Upper lobe of left lung (tissue), 6 donors: ENCODE measurements at regions not wholly inside any gene's neighbourhood (a gene's known extent, or its start where the extent isn't known, plus 50 kb on each side); places are given as distances from the start of the nearest gene placed in this dataset.

Source experiments
- ATAC-seq, 2 donors: fragments of 200-7000 bp; cut with Tn5 transposase; one replicate each; pipeline ENCODE4 v1.9.1; 2022; ENCODE audit warnings: mild to moderate bottlenecking in 2 of 2, moderate library complexity in 2 of 2; ENCODE audit not compliant: low FRiP score in 2 of 2
- DNase-seq, 2 donors: peaks; one replicate each; pipeline ENCODE4 v3.0.0-alpha.2; 2019 to 2020
- H3K27ac ChIP-seq, 4 donors: fragments of 200-600 bp; sonication (generic); one replicate each; pipeline ENCODE4 v1.5.1; 2016 to 2019
- H3K27me3 ChIP-seq, 4 donors: fragments of 200-600 bp; sonication (generic); one replicate each; pipeline ENCODE4 v1.5.1; 2017 to 2019
- H3K36me3 ChIP-seq, 4 donors: fragments of 200-600 bp; sonication (generic); one replicate each; pipeline ENCODE4 v1.5.1; 2016 to 2019
- H3K4me1 ChIP-seq, 4 donors: fragments of 200-600 bp; sonication (generic); one replicate each; pipeline ENCODE4 v1.5.1; 2018 to 2019
- H3K4me3 ChIP-seq, 4 donors: fragments of 200-600 bp; sonication (generic); one replicate each; pipeline ENCODE4 v1.5.1; 2017 to 2019; ENCODE audit warnings: mild to moderate bottlenecking in 2 of 4, moderate library complexity in 1 of 4
- H3K9me3 ChIP-seq, 4 donors: fragments of 200-600 bp; sonication (generic); one replicate each; pipeline ENCODE4 v1.5.1; 2018 to 2019
- CTCF ChIP-seq, 6 experiments: fragments of 450-650 bp in 4 of 6; fragments of 200-600 bp in 2 of 6; sonication (generic) in 2 of 6; IDR thresholded peaks; one replicate each; pipeline ENCODE4 v1.5.1; 2016 to 2019; ENCODE audit warnings: antibody characterized with exemption in 6 of 6
- EP300 ChIP-seq, 4 donors: sonication (generic); formaldehyde crosslinking; IDR thresholded peaks; one replicate each; pipeline ENCODE4 v1.5.1; 2017; ENCODE audit warnings: antibody characterized with exemption in 4 of 4, control low read depth in 2 of 4
- POLR2A ChIP-seq, 4 donors: fragments of 450-650 bp; IDR thresholded peaks; one replicate each; pipeline ENCODE4 v1.5.1; 2016 to 2017; ENCODE audit warnings: antibody characterized with exemption in 4 of 4, mild to moderate bottlenecking in 2 of 4
- POLR2AphosphoS5 ChIP-seq, 2 donors: sonication (generic); formaldehyde crosslinking; IDR thresholded peaks; one replicate each; pipeline ENCODE4 v1.5.1; 2017; ENCODE audit warnings: antibody characterized with exemption in 2 of 2
- WGBS, 2 donors: methylation state at CpG; one replicate each; pipeline ENCODE4 v1.1.5; 2017 to 2018; 5-methylcytosine and 5-hydroxymethylcytosine counted together
- donor health status: DM: no; HTN: no; CAD: no; lungs with moderate emphysema.
- donor health status: DM: no; HTN: yes; CAD: no; lungs with severe emphysema.

- Histone ChIP-seq H3K9me3 (no peaks in the 10 kb centered on the region), H3K27ac (no peak overlapping the region), H3K27me3 (no peaks in the 10 kb centered on the region), H3K4me1 (no peaks in the 10 kb centered on the region), H3K36me3 (no peaks in the 10 kb centered on the region), H3K4me3 (no peak overlapping the region)
- TF ChIP-seq POLR2AphosphoS5 (IDR thresholded peaks at IDR 0.05), result no peak
- no peak for TF ChIP-seq POLR2A (IDR thresholded peaks at IDR 0.05)
- TF ChIP-seq EP300 (IDR thresholded peaks at IDR 0.05), result no peak
- no peak for TF ChIP-seq CTCF (IDR thresholded peaks at IDR 0.05)
- no peak for DNase-seq
- no peak for ATAC-seq
- 74 to 89% methylated on average over 6 of the region's 6 CpGs for WGBS, 2 donors
Measured at GRCh38 chr7:52091101-52091500, 774.5 kb upstream of the COBL start.

- no peaks in the 10 kb centered on the region for H3K27me3 ChIP-seq
- H3K4me3 ChIP-seq, result peak overlapping the region in 2 of 4 donors; percentile 14 to 18
- no peaks in the 10 kb centered on the region for H3K4me1 ChIP-seq
- WGBS, 2 donors, result 28 to 55% methylated on average over 14 to 49 of the region's 49 CpGs
- H3K36me3 ChIP-seq, result no peaks in the 10 kb centered on the region
- ATAC-seq, result peak; percentile 40 to 62
- H3K9me3 ChIP-seq, result no peaks in the 10 kb centered on the region
- no peak for TF ChIP-seq EP300 (IDR thresholded peaks at IDR 0.05)
- no peak for TF ChIP-seq POLR2AphosphoS5 (IDR thresholded peaks at IDR 0.05)
- TF ChIP-seq CTCF (IDR thresholded peaks at IDR 0.05), result no peak
- no peak for TF ChIP-seq POLR2A (IDR thresholded peaks at IDR 0.05)
- peak in 1 of 2 donors; percentile 39 for DNase-seq
- H3K27ac ChIP-seq, result no peak overlapping the region
Measured at GRCh38 chr7:52088008-52088901, 771.6 kb upstream of the COBL start.

GRCh38 chr7:52085610-52086009 lies 769.0 kb upstream of the COBL start:
- Histone ChIP-seq H3K9me3 (no peaks in the 10 kb centered on the region), H3K27ac (no peak overlapping the region), H3K4me3 (no peak overlapping the region), H3K4me1 (no peaks in the 10 kb centered on the region), H3K36me3 (no peaks in the 10 kb centered on the region), H3K27me3 (no peaks in the 10 kb centered on the region)
- TF ChIP-seq POLR2A (IDR thresholded peaks at IDR 0.05) (no peak), POLR2AphosphoS5 (IDR thresholded peaks at IDR 0.05) (no peak)
- WGBS, 2 donors, result 52 to 62% methylated on average over 2 of the region's 2 CpGs
- DNase-seq (no peak), ATAC-seq (no peak)

DNA sequence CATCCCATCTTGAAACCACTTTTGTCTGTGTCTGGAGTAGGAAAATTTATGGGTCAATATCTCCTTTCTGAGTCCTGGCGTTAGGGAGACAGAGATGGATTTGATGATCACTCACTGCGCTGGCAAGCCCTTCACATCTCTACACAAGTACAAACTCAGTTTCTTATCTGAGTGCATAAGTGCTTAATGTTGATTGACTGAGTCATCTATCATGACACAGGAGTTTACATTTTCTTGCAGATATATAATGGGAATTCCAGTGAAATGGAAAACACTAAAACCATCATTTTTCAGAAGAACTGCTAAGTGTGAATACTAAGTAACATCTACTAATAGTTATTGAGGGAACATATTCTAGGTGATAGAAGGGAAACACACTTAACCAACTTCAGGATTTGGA lies 763.9 kb upstream of the COBL start:
- 21 to 22% methylated on average over 2 of the region's 2 CpGs for WGBS, 2 donors
- H3K27me3 ChIP-seq, result no peaks in the 10 kb centered on the region
- DNase-seq (no peak), ATAC-seq (no peak)
- no peaks in the 10 kb centered on the region for H3K9me3 ChIP-seq
- no peak for TF ChIP-seq POLR2AphosphoS5 (IDR thresholded peaks at IDR 0.05)
- TF ChIP-seq CTCF (IDR thresholded peaks at IDR 0.05), result no peak
- TF ChIP-seq POLR2A (IDR thresholded peaks at IDR 0.05), result no peak
- no peak for TF ChIP-seq EP300 (IDR thresholded peaks at IDR 0.05)
- no peak overlapping the region for H3K4me3 ChIP-seq
- no peak overlapping the region for H3K27ac ChIP-seq
- H3K36me3 ChIP-seq, result no peaks in the 10 kb centered on the region
- no peaks in the 10 kb centered on the region for H3K4me1 ChIP-seq

DNA sequence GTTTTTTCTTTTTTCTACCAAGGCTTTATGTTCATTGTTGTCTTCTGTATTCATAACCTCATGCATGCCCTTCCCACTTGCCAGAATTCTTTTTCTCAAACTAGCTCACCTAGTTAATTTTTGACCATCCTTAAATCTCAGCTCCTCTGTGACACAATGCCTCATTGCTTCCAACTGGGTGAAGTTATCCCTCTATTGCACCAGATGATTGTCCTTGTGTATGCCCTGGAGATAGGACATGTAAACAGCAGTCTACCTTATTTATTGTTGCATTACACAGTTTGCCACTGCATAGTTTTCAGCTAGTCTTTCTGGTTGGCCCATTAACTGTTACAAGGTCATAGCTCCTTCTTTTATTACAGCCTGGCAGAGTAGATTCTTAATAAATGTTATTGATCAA lies 763.1 kb upstream of the COBL start:
- Histone ChIP-seq H3K27ac (no peak overlapping the region), H3K36me3 (no peaks in the 10 kb centered on the region), H3K4me3 (no peak overlapping the region), H3K9me3 (no peaks in the 10 kb centered on the region), H3K4me1 (no peaks in the 10 kb centered on the region), H3K27me3 (no peaks in the 10 kb centered on the region)
- DNase-seq (no peak), ATAC-seq (no peak)
- TF ChIP-seq POLR2A (IDR thresholded peaks at IDR 0.05) (no peak), POLR2AphosphoS5 (IDR thresholded peaks at IDR 0.05) (no peak), CTCF (IDR thresholded peaks at IDR 0.05) (no peak)
